HUES64 (cell line): ENCODE measurements at regions not wholly inside any gene's neighbourhood (a gene's known extent, or its start where the extent isn't known, plus 50 kb on each side); places are given as distances from the start of the nearest gene placed in this dataset.
"Not testable (repeated sequence)": the region's sequence is repeated elsewhere in the genome, so short reads cannot be mapped to it uniquely, and the experiment has no call there.

ENCODE experiments used
- H3K27ac ChIP-seq: 2 replicates; pipeline ENCODE4 v1.7.0; 2013; ENCODE audit warnings: low read depth, low read length, inconsistent platforms
- H3K27me3 ChIP-seq: 2 replicates; pipeline ENCODE4 v1.6.1; 2013; ENCODE audit warnings: mild to moderate bottlenecking, low read length; ENCODE audit not compliant: insufficient read depth
- H3K36me3 ChIP-seq: 2 replicates; pipeline ENCODE4 v1.6.1; 2013; ENCODE audit warnings: mild to moderate bottlenecking, low read length; ENCODE audit not compliant: insufficient read depth
- H3K4me1 ChIP-seq: 2 replicates; pipeline ENCODE4 v1.6.1; 2013; ENCODE audit warnings: mild to moderate bottlenecking, low read length, moderate library complexity; ENCODE audit not compliant: insufficient read depth
- H3K4me3 ChIP-seq: 2 replicates; pipeline ENCODE4 v1.5.1; 2013; ENCODE audit warnings: mild to moderate bottlenecking, low read length, moderate library complexity
- H3K9ac ChIP-seq: 2 replicates; pipeline ENCODE4 v1.6.1; 2013; ENCODE audit warnings: mild to moderate bottlenecking, low read depth, low read length
- H3K9me3 ChIP-seq: 2 replicates; pipeline ENCODE4 v1.6.1; 2013; ENCODE audit warnings: low read depth, low read length; ENCODE audit not compliant: insufficient read depth
- WGBS: fragments of 150-250, 120-280 bp; methylation state at CpG from one replicate; pipeline ENCODE4 v1.1.7; 2013; ENCODE audit warnings: missing lambda C conversion rate; 5-methylcytosine and 5-hydroxymethylcytosine counted together

- H3K27me3 ChIP-seq: no peaks in the 10 kb centered on the region
- no peak overlapping the region for H3K4me3 ChIP-seq
- no peak overlapping the region for H3K27ac ChIP-seq
- peaks cover 13% of the 10 kb centered on the region for H3K4me1 ChIP-seq
- H3K9ac ChIP-seq: no peak overlapping the region
- no peaks in the 10 kb centered on the region for H3K9me3 ChIP-seq
- no peaks in the 10 kb centered on the region for H3K36me3 ChIP-seq
- 90% methylated on average over 2 of the region's 2 CpGs for WGBS
Measured at GRCh38 chr3:181329024-181329423, 339.5 kb upstream of the DNAJC19 start.

GRCh38 chr3:181328346-181328745 lies 338.8 kb upstream of the DNAJC19 start:
- Histone ChIP-seq H3K9ac (no peak overlapping the region), H3K4me3 (no peak overlapping the region), H3K9me3 (no peaks in the 10 kb centered on the region), H3K4me1 (peaks cover 13% of the 10 kb centered on the region), H3K36me3 (no peaks in the 10 kb centered on the region), H3K27ac (no peak overlapping the region), H3K27me3 (no peaks in the 10 kb centered on the region)
- 93% methylated on average over 5 of the region's 5 CpGs for WGBS

GRCh38 chr3:181327349-181327748 lies 337.8 kb upstream of the DNAJC19 start:
- no peak overlapping the region for H3K27ac ChIP-seq
- 55% methylated on average over 4 of the region's 4 CpGs for WGBS

GRCh38 chr3:181326637-181327223 lies 337.2 kb upstream of the DNAJC19 start:
- H3K4me1 ChIP-seq: peaks cover 13% of the 10 kb centered on the region
- H3K9ac ChIP-seq: no peak overlapping the region
- H3K9me3 ChIP-seq: no peaks in the 10 kb centered on the region
- no peak overlapping the region for H3K4me3 ChIP-seq
- H3K36me3 ChIP-seq: no peaks in the 10 kb centered on the region
- WGBS: 85% methylated on average over 1 of the region's 3 CpGs
- no peaks in the 10 kb centered on the region for H3K27me3 ChIP-seq
- no peak overlapping the region for H3K27ac ChIP-seq

More at GRCh38 chr3:181327349-181327748, 337.8 kb upstream of the DNAJC19 start:
- H3K4me3 ChIP-seq: no peak overlapping the region
- H3K9ac ChIP-seq: no peak overlapping the region
- H3K4me1 ChIP-seq: peaks cover 13% of the 10 kb centered on the region
- H3K27me3 ChIP-seq: no peaks in the 10 kb centered on the region
- H3K9me3 ChIP-seq: no peaks in the 10 kb centered on the region
- no peaks in the 10 kb centered on the region for H3K36me3 ChIP-seq

GRCh38 chr3:181324516-181324915 lies 335.0 kb upstream of the DNAJC19 start:
- H3K9ac ChIP-seq, H3K36me3 ChIP-seq: not testable (repeated sequence)
- 85% methylated on average over 5 of the region's 5 CpGs for WGBS

GRCh38 chr3:181318321-181318720 lies 328.8 kb upstream of the DNAJC19 start:
- Histone ChIP-seq H3K36me3 (no peaks in the 10 kb centered on the region), H3K9ac (no peak overlapping the region), H3K9me3 (no peaks in the 10 kb centered on the region), H3K4me1 (no peaks in the 10 kb centered on the region), H3K27ac (no peak overlapping the region), H3K4me3 (no peak overlapping the region), H3K27me3 (no peaks in the 10 kb centered on the region)

More at GRCh38 chr3:181324516-181324915, 335.0 kb upstream of the DNAJC19 start:
- H3K27ac ChIP-seq, H3K27me3 ChIP-seq, H3K4me3 ChIP-seq, H3K9me3 ChIP-seq: not testable (repeated sequence)
- peaks cover 13% of the 10 kb centered on the region for H3K4me1 ChIP-seq

- H3K27me3 ChIP-seq: no peaks in the 10 kb centered on the region
- no peaks in the 10 kb centered on the region for H3K9me3 ChIP-seq
- H3K27ac ChIP-seq: no peak overlapping the region
- no peaks in the 10 kb centered on the region for H3K36me3 ChIP-seq
- H3K9ac ChIP-seq: no peak overlapping the region
- no peak overlapping the region for H3K4me3 ChIP-seq
- 67% methylated on average over 3 of the region's 3 CpGs for WGBS
- H3K4me1 ChIP-seq: 0 out of 2 replicates have a peak, but pooled peaks cover 2% of the 10 kb centered on the region
Measured at GRCh38 chr3:181317508-181317907, 328.0 kb upstream of the DNAJC19 start.

- 32% methylated on average over 1 of the region's 1 CpG for WGBS
Measured at GRCh38 chr3:181316482-181316881, 326.9 kb upstream of the DNAJC19 start.

GRCh38 chr3:181313335-181313734 lies 323.8 kb upstream of the DNAJC19 start:
- H3K4me1 ChIP-seq: 0 out of 2 replicates have a peak, but pooled peaks cover 2% of the 10 kb centered on the region
- no peak overlapping the region for H3K4me3 ChIP-seq
- H3K36me3 ChIP-seq: no peaks in the 10 kb centered on the region
- H3K9me3 ChIP-seq: no peaks in the 10 kb centered on the region
- no peak overlapping the region for H3K9ac ChIP-seq
- H3K27ac ChIP-seq: no peak overlapping the region
- WGBS: 70% methylated on average over 5 of the region's 5 CpGs
- no peaks in the 10 kb centered on the region for H3K27me3 ChIP-seq

More at GRCh38 chr3:181316482-181316881, 326.9 kb upstream of the DNAJC19 start:
- Histone ChIP-seq H3K4me3 (no peak overlapping the region), H3K36me3 (no peaks in the 10 kb centered on the region), H3K27me3 (no peaks in the 10 kb centered on the region), H3K4me1 (0 out of 2 replicates have a peak, but pooled peaks cover 2% of the 10 kb centered on the region), H3K9me3 (no peaks in the 10 kb centered on the region), H3K27ac (no peak overlapping the region), H3K9ac (no peak overlapping the region)

- Histone ChIP-seq H3K27ac (no peak overlapping the region), H3K9me3 (no peaks in the 10 kb centered on the region), H3K36me3 (no peaks in the 10 kb centered on the region), H3K9ac (no peak overlapping the region), H3K4me1 (0 out of 2 replicates have a peak, but pooled peaks cover 2% of the 10 kb centered on the region), H3K4me3 (no peak overlapping the region), H3K27me3 (no peaks in the 10 kb centered on the region)
- 93% methylated on average over 6 of the region's 6 CpGs for WGBS
Measured at GRCh38 chr3:181311186-181311585, 321.6 kb upstream of the DNAJC19 start.

GRCh38 chr3:181302960-181303359 lies 313.4 kb upstream of the DNAJC19 start:
- no peak overlapping the region for H3K9ac ChIP-seq
- H3K27me3 ChIP-seq: no peaks in the 10 kb centered on the region
- H3K4me1 ChIP-seq: no peaks in the 10 kb centered on the region
- no peak overlapping the region for H3K27ac ChIP-seq
- H3K9me3 ChIP-seq: no peaks in the 10 kb centered on the region
- 100% methylated on average over 1 of the region's 2 CpGs for WGBS
- H3K36me3 ChIP-seq: no peaks in the 10 kb centered on the region
- no peak overlapping the region for H3K4me3 ChIP-seq

- Histone ChIP-seq H3K27ac (no peak overlapping the region), H3K27me3 (no peaks in the 10 kb centered on the region), H3K4me3 (no peak overlapping the region), H3K4me1 (no peaks in the 10 kb centered on the region), H3K9ac (no peak overlapping the region), H3K36me3 (no peaks in the 10 kb centered on the region), H3K9me3 (no peaks in the 10 kb centered on the region)
- WGBS: 95% methylated on average over 2 of the region's 2 CpGs
Measured at GRCh38 chr3:181300033-181300432, 310.5 kb upstream of the DNAJC19 start.
